ENCODE measurements at regions not wholly inside any gene's neighbourhood (a gene's known extent, or its start where the extent isn't known, plus 50 kb on each side); places are given as distances from the start of the nearest gene placed in this dataset.
"Not testable (repeated sequence)": the region's sequence is repeated elsewhere in the genome, so short reads cannot be mapped to it uniquely, and the experiment has no call there.

- no peak for DNase-seq (ENCODE audit: low read depth in 2 of 3, low spot score in 1 of 3)
These were observed 58.5 kb downstream of the TEX13C start for GRCh38 chrX:125378205-125378604.

GRCh38 chrX:125378770-125379169, 59.1 kb downstream of the TEX13C start:
- DNase-seq (ENCODE audit: low read depth in 2 of 3, low spot score in 1 of 3), result no peak

GRCh38 chrX:125382148-125382628, 62.5 kb downstream of the TEX13C start:
- no peak for DNase-seq (ENCODE audit: low read depth in 2 of 3, low spot score in 1 of 3)

- DNase-seq (ENCODE audit: low read depth in 2 of 3, low spot score in 1 of 3), result no peak
These were observed 63.2 kb downstream of the TEX13C start for GRCh38 chrX:125382889-125383288.

- no peak for DNase-seq (ENCODE audit: low read depth in 2 of 3, low spot score in 1 of 3)
These were observed 65.2 kb downstream of the TEX13C start for GRCh38 chrX:125384867-125385266.

GRCh38 chrX:125387945-125388344, 68.3 kb downstream of the TEX13C start:
- no peak for DNase-seq (ENCODE audit: low read depth in 2 of 3, low spot score in 1 of 3)

GRCh38 chrX:125394449-125394848, 74.8 kb downstream of the TEX13C start:
- DNase-seq (ENCODE audit: low read depth in 2 of 3, low spot score in 1 of 3), result no peak

DNA sequence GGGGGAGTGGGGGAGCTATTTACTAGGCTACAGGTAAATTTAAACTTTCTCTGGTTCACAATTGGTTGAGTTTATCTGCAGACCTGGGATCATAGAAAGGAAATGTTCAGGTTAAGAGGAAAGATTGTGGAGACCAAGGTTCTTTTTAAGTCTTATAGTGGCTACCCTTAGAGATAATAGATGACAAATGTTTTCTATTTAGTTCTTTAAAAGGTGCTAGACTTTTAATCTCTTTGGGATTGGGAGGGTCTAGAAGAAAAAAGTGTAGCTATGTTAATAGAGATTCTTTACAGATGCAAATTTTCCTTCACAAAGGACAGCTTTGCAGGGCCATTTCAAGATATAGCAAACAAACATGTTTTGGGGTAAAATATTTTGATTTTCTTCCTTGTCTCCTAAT, 76.0 kb downstream of the TEX13C start:
- no peak for DNase-seq (ENCODE audit: low read depth in 2 of 3, low spot score in 1 of 3)

DNA sequence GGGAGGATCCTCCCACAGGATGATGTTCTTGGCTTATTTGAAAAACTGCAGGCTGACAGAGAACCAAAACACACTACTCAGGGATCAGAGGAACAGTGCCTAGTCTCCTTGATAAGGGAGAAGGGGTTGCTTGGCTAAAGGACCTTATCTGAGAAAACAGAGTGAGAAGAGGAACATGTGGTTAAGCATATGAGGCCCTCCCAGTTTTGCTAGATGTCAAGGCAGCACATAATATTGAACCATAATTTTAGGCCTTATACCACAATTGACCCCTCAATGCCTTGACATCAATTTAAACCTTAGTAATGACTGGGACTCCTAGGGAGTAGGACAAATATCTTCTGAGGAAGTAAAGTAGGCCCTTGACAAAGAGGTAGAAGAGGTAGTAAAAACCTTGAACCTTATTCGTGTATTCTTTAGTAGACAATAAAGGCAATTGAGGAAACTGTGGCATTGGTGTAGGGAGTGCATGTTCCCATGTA, 79.3 kb downstream of the TEX13C start:
- no peak for DNase-seq (ENCODE audit: low read depth in 2 of 3, low spot score in 1 of 3)

GRCh38 chrX:125402807-125403206, 83.1 kb downstream of the TEX13C start:
- no peak for DNase-seq (ENCODE audit: low read depth in 2 of 3, low spot score in 1 of 3)

DNA sequence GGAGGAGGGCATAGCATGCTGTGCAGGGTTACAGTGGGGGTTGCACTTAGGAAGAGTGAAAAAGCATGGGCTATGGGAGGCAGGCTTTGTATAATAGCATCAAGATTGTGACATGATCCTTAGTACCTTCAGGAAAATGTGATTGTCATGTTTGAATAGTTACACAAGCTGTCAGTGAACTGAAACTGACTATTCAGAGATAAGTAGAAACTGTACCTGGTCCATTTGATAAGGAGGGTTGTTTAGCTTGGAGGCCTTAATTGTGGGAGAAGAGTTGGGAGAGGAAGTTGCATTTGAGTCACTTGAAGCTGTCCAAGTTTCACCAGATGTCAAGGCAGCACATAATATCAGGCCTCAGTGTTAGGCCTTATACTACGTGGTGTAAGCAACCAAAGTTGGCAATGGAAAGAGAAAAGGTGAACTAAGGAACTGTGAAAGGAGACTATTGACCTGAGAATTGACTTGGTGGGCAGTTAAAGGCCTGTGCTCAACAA, 85.0 kb downstream of the TEX13C start:
- DNase-seq (ENCODE audit: low read depth in 2 of 3, low spot score in 1 of 3), result no peak

DNA sequence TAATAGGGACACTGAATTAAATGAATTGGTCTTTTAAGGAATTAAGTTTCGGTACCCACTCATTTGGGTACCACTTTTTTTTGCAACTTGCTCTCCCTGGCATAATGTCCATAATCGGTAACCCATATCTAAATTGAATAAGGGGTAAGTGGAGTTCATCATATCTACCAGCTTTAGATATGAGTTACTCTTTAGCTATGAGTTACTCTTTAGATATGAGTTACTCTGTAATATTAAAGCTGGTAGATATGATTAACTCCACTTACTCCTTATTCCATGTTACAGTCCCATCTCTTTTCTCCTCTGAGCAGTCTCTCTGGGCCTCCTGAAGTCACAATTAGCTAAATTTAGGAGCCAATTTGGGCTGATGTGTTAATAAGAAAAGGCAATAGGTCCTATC, 85.7 kb downstream of the TEX13C start:
- DNase-seq (ENCODE audit: low read depth in 2 of 3, low spot score in 1 of 3), result no peak

GRCh38 chrX:125407314-125407713, 87.6 kb downstream of the TEX13C start:
- DNase-seq (ENCODE audit: low read depth in 2 of 3, low spot score in 1 of 3), result no peak

- DNase-seq (ENCODE audit: low read depth in 2 of 3, low spot score in 1 of 3), result no peak
These were observed 101.1 kb downstream of the TEX13C start for GRCh38 chrX:125420809-125421208.

DNA sequence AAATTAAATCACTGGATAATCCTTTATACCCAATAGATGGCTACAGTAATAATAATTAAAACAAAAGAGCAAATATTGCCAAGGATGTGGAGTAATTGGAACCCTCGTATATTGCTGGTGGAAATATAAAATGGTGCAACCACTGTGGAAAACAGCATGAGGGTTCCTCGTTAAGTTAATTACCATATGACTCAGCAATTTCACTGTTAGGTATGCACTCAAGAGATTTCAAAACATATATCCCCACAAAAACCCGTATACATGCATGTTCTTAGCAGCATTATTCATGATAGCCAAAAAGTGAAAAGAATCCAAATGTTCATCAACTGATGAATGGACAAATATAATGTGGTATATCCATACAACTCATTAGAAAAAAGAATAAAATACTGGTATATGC, 103.3 kb downstream of the TEX13C start:
- no peak for DNase-seq (ENCODE audit: low read depth in 2 of 3, low spot score in 1 of 3)

DNA sequence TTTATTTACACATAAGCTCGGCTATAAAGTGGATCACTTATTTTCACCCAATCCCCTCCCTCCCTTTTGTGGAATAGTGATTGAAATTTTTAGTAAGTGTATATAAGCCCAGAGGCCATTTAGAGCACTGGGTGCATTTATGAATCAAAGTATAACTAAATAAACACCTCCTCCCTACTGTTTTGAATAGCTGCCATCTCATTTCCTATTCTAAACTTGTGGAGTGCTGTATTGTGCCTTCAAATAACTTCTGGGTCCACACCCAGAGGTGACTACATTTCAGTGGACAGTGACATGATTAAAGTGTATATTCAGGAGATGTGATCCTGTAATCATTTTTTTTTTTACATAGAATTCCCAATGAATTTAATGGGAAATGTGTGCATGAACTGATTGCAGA, 104.9 kb downstream of the TEX13C start:
- no peak for DNase-seq (ENCODE audit: low read depth in 2 of 3, low spot score in 1 of 3)

GRCh38 chrX:125436855-125437254, 117.2 kb downstream of the TEX13C start:
- DNase-seq (ENCODE audit: low read depth in 2 of 3, low spot score in 1 of 3), result peak in 1 of 3 donors; percentile 8

DNA sequence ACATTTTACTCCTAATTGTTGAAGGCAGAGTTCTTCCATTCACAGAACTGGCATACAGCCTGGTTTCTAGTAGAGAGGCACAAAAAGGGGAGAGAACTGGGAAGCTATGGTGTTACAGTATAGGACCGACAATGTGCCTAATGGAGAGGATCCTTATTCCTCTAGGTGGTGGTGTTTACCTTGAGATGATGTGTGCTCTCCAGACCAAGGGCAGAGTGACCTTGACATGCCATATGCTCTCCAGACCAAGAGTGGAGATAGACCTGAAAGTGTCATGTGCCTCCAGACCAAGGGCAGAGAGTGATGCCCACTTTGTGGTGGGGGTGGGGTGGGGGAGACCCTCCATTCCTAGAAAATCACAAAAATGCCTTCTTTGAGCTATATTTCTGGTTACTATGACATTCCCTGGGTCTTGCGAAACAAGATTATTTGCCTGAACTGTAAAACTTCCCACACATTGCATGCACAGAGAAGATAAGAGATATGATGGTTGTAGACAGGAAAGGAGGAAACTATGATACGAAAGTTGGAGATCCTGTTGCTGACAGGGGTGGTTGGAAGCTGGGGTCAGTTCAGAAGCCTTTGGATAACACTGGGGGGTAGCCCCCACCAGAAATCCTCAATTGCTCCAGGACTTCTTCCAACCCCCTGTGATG, 119.7 kb downstream of the TEX13C start:
- DNase-seq (ENCODE audit: low read depth in 2 of 3, low spot score in 1 of 3), result no peak

DNA sequence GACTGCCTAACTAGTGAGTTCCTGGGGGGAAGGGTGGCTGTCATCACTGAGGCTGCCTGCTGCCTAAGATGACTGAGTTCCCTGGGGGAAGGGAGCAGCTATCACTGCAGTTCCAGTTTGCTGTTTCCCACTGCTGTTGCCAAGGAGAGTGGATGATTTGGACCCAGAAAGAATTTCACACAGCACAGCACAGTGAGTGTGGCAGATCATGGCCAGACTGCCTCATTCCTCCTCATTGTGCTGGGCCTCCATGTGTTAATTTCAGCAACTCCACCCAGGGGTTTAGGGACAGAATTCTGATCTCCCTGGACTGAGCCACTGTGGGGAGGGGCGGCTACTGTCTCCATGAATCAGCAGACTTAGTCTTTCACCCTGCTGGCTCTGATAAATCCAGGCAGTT, 125.0 kb downstream of the TEX13C start:
- DNase-seq (ENCODE audit: low read depth in 2 of 3, low spot score in 1 of 3), result no peak

GRCh38 chrX:125475482-125475881, 155.8 kb downstream of the TEX13C start:
- DNase-seq (ENCODE audit: low read depth in 2 of 3, low spot score in 1 of 3), result no peak

DNA sequence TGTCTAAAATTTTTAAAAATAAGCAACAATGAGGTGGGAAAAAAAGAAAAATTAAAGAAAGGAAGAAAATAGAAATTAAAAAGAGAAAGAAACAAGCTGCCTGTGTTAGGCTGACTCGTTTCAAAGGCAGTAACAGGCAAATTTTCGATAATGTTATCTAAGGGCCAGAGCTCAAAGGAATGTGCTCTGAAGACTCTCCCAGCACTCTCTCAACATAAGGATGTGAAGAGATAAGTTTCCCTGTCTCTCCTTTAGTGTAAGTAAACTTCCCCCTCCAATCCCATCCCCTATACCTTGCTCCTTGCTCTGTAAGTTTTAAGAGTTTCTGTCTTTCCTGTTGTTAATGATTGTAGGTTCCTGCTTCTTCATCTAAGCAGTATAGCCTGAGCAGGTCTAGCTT, 172.8 kb downstream of the TEX13C start:
- no peak for DNase-seq (ENCODE audit: low read depth in 2 of 3, low spot score in 1 of 3)

GRCh38 chrX:125493004-125493403, 173.3 kb downstream of the TEX13C start:
- DNase-seq (ENCODE audit: low read depth in 2 of 3, low spot score in 1 of 3), result not testable (repeated sequence)

DNA sequence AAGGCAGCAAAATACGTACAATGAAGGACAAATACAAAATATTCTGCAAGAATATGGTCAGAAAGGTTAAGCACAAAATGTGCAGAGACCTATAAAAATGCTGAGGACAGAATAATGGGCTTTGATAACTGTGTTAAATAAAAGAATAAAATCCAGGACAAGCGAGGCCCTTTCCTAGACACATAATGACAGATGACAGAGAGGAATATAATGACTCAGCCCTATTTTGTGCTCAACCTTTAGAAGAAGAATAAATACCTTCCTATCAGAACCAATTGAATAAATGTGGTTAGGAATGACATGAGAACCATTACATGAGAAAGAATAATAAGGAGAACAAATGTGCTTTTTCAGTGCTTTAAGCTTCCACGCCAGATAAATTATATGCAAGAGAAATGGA, 178.0 kb downstream of the TEX13C start:
- no peak for DNase-seq (ENCODE audit: low read depth in 2 of 3, low spot score in 1 of 3)

Measured in stimulated activated CD4-positive, alpha-beta T cell treated with anti-CD3 and anti-CD28 coated beads, Interleukin-12 subunit alpha, Interleukin-12 subunit beta, amount 100 ng/mL, for 48 hours (primary cell).